SK-N-SH (cell line): ENCODE measurements at regions not wholly inside any gene's neighbourhood (a gene's known extent, or its start where the extent isn't known, plus 50 kb on each side); places are given as distances from the start of the nearest gene placed in this dataset.

ENCODE experiments used
- CTCF ChIA-PET: fragments of 300-600, 350-600 bp; formaldehyde crosslinking; extraction: SDS; loops from one replicate; lab custom pipeline; 2021; lab: Yijun Ruan, JAX
- POLR2A ChIA-PET: fragments of 350-600 bp; sonication (Branson Sonifier 250); formaldehyde crosslinking; extraction: SDS; loops from one replicate; lab custom pipeline; 2020; ENCODE audit warnings: antibody characterized with exemption, inconsistent platforms; lab: Yijun Ruan, JAX
- DNase-seq: peaks from one replicate; pipeline ENCODE4 v3.0.0; 2012
- H2AFZ ChIP-seq: fragments of 200-600 bp; sonication (generic); 2 replicates; pipeline ENCODE4 v1.8.1; 2016; ENCODE audit warnings: antibody characterized with exemption, mild to moderate bottlenecking, low read depth
- H3F3A ChIP-seq: fragments of 200-600 bp; sonication (generic); replicated peaks from 2 replicates; pipeline ENCODE3; 2016; ENCODE audit warnings: antibody characterized with exemption, mild to moderate bottlenecking; ENCODE audit not compliant: insufficient read depth
- H3K27ac ChIP-seq, 2 experiments: fragments of 200-500 bp in 1 of 2; fragments of 200-600 bp in 1 of 2; sonication (Bioruptor generic) in 1 of 2; sonication (generic), shearing (Covaris generic) in 1 of 2; 2 replicates each; pipeline versions ENCODE4 v1.5.1 to v1.6.1; 2014 to 2016; ENCODE audit warnings: low read depth in 2 of 2, inconsistent platforms in 1 of 2, low read length in 1 of 2, mild to moderate bottlenecking in 1 of 2, mixed read lengths in 1 of 2
- H3K27me3 ChIP-seq: fragments of 200-600 bp; sonication (generic), shearing (Covaris generic); 2 replicates; pipeline ENCODE4 v1.6.1; 2016; ENCODE audit warnings: mixed run types; ENCODE audit not compliant: insufficient read depth
- H3K36me3 ChIP-seq, 2 experiments: fragments of 200-500 bp in 1 of 2; fragments of 200-600 bp in 1 of 2; sonication (Bioruptor generic) in 1 of 2; sonication (generic) in 1 of 2; replicated peaks in 1 of 2; 2 replicates each; pipeline versions ENCODE3 to v1.5.1; 2014 to 2016; ENCODE audit warnings: low read length in 1 of 2, mild to moderate bottlenecking in 1 of 2; ENCODE audit not compliant: insufficient read depth in 2 of 2, control insufficient read depth in 1 of 2
- H3K4me1 ChIP-seq, 2 experiments: fragments of 200-500 bp in 1 of 2; fragments of 200-600 bp in 1 of 2; sonication (Bioruptor generic) in 1 of 2; sonication (generic), shearing (Covaris generic) in 1 of 2; 2 replicates each; pipeline versions ENCODE4 v1.5.1 to v1.6.1; 2014 to 2016; ENCODE audit warnings: low read depth in 1 of 2, low read length in 1 of 2, mixed run types in 1 of 2; ENCODE audit not compliant: insufficient read depth in 2 of 2, control insufficient read depth in 1 of 2
- H3K4me2 ChIP-seq: fragments of 200-600 bp; sonication (generic), shearing (Covaris generic); 2 replicates; pipeline ENCODE4 v1.6.1; 2017; ENCODE audit warnings: mixed run types
- H3K4me3 ChIP-seq, 2 experiments: fragments of 200-500 bp in 1 of 2; fragments of 200-600 bp in 1 of 2; sonication (Bioruptor generic) in 1 of 2; sonication (generic), shearing (Covaris generic) in 1 of 2; 2 replicates each; pipeline versions ENCODE4 v1.5.1 to v1.8.1; 2014 to 2016; ENCODE audit warnings: low read depth in 2 of 2, inconsistent platforms in 1 of 2, low read length in 1 of 2, mild to moderate bottlenecking in 1 of 2, mixed read lengths in 1 of 2, moderate library complexity in 1 of 2
- H3K79me2 ChIP-seq: fragments of 200-600 bp; sonication (generic); 2 replicates; pipeline ENCODE4 v1.8.1; 2017; ENCODE audit warnings: mild to moderate bottlenecking; ENCODE audit not compliant: insufficient read depth
- H3K9ac ChIP-seq: fragments of 200-600 bp; sonication (generic); 2 replicates; pipeline ENCODE4 v1.6.1; 2017; ENCODE audit warnings: mixed run types
- H3K9me2 ChIP-seq: fragments of 200-600 bp; sonication (generic); 2 replicates; pipeline ENCODE4 v1.6.1; 2017; ENCODE audit warnings: mixed run types
- H3K9me3 ChIP-seq: fragments of 200-600 bp; sonication (generic); 2 replicates; pipeline ENCODE4 v1.6.1; 2017; ENCODE audit warnings: mixed run types, mild to moderate bottlenecking, moderate library complexity
- H4K20me1 ChIP-seq: fragments of 200-600 bp; sonication (generic); 2 replicates; pipeline ENCODE4 v1.6.1; 2017; ENCODE audit warnings: mild to moderate bottlenecking, mixed run types; ENCODE audit not compliant: insufficient read depth
- EP300 ChIP-seq, 2 experiments: IDR thresholded peaks; 2 replicates each; pipeline versions ENCODE4 v1.4.0 to v1.6.1; 2012; ENCODE audit warnings: borderline replicate concordance in 1 of 2, low read depth in 1 of 2, low read length in 1 of 2
- EZH2phosphoT487 ChIP-seq: fragments of 200-600 bp; sonication (generic); IDR thresholded peaks from 2 replicates; pipeline ENCODE4 v1.6.1; 2017; ENCODE audit warnings: low read depth, mixed run types, mild to moderate bottlenecking, antibody characterized with exemption, moderate library complexity, borderline replicate concordance
- JUND ChIP-seq: IDR thresholded peaks from 2 replicates; pipeline ENCODE4 v1.4.0; 2012
- POLR2AphosphoS5 ChIP-seq: IDR thresholded peaks from 2 replicates; pipeline ENCODE4 v1.6.1; 2012; ENCODE audit warnings: low read depth, low read length
- SMC3 ChIP-seq: IDR thresholded peaks from 2 replicates; pipeline ENCODE4 v1.6.1; 2012; ENCODE audit warnings: low read depth, low read length, improper control_type of control experiment
- TAF1 ChIP-seq: IDR thresholded peaks from 2 replicates; pipeline ENCODE4 v1.6.1; 2012; ENCODE audit warnings: low read depth, mild to moderate bottlenecking, low read length, moderate library complexity, borderline replicate concordance
- TCF12 ChIP-seq: IDR thresholded peaks from 2 replicates; pipeline ENCODE4 v1.4.0; 2012
- WGBS: methylation state at CpG from one replicate; pipeline ENCODE4 v1.1.6; 2017; ENCODE audit warnings: low lambda C conversion rate; 5-methylcytosine and 5-hydroxymethylcytosine counted together
- TF ChIP-seq, protein P1 (sequence below): IDR thresholded peaks from 2 replicates; pipeline ENCODE4 v1.6.1; 2012; ENCODE audit warnings: mild to moderate bottlenecking, low read depth, low read length, moderate library complexity
- TF ChIP-seq, protein P2 (sequence below): IDR thresholded peaks from 2 replicates; pipeline ENCODE4; 2012
- TF ChIP-seq, protein P3 (sequence below): fragments of 150-350 bp; IDR thresholded peaks from 2 replicates; pipeline ENCODE4 v1.6.1; 2017; ENCODE audit warnings: antibody characterized with exemption, low read length, low read depth, borderline replicate concordance
- TF ChIP-seq, protein P4 (sequence below): IDR thresholded peaks from 2 replicates; pipeline ENCODE4 v1.4.0; 2012; ENCODE audit warnings: low read depth

DNA sequence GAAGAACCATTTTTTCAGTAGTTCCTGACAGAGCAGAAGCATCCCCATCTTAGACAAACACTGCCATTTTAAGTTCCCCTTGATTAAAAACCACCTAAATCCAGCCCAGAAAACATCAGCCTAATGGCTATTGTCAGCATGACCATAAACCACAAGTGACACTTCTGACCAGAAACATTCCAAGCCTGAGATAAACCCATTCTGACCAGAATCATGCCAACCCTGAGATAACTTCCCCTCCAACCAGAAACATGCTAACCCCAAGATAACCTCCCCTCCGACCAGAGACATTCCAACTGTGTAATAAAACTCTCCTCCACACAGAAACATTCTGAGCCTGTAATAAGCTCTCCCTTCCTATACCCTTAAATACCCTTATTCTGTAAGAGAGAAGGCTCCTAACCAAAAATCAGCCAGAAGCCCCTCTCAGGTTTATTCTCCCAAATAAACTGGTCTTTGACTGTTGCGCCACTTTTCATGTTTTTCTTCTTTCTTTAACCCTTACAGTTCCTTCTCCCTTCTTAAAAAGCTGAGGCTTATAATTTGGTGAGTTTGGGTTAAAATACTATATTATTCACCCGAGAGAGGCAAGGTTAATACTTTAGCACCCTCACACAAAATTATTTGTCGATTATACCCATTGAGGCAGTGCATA, 149.7 kb downstream of the HNMT start:
- TF ChIP-seq TAF1, result no peak
- TF ChIP-seq JUND, result no peak
- TF ChIP-seq EZH2phosphoT487, result no peak
- TF ChIP-seq EP300 (IDR thresholded peaks at IDR 0.05; ENCODE audit: borderline replicate concordance in 1 of 2, low read depth in 1 of 2, low read length in 1 of 2), result no peak
- WGBS, result 89% methylated on average over 4 of the region's 4 CpGs
- Histone ChIP-seq H2AFZ (no peak overlapping the region), H3K9ac (no peak overlapping the region), H3K27me3 (no peaks in the 10 kb centered on the region), H3K79me2 (no peaks in the 10 kb centered on the region), H3K36me3 (no peaks in the 10 kb centered on the region), H3K4me1 (no peaks in the 10 kb centered on the region), H3K9me2 (no peaks in the 10 kb centered on the region), H3K9me3 (no peaks in the 10 kb centered on the region), H3K4me2 (no peak overlapping the region), H4K20me1 (no peaks in the 10 kb centered on the region), H3K27ac (no peak overlapping the region), H3K4me3 (no peak overlapping the region), H3F3A (peaks cover 10% of the 10 kb centered on the region)
- CTCF ChIA-PET, result no interaction called here
- POLR2A ChIA-PET, result no interaction called here
- no peak for DNase-seq

DNA sequence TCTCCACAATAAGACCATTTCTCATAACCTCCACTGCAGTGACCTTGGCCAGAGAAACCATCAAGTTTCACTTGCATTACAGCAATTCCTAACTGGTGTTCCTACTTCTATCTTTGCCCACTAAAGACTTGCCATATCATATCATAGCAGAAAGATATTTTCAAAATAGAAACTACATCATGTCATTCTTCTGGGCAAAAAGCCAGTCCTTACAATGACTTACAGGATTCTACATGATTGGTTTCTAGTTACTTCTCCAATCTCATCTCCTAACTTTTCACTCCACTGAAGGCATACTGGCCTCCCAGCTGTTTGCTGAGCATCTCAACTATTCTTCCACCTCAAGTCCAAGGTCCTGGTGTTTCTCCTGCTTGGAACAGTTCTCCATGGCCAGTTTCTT, 151.4 kb downstream of the HNMT start:
- no peak for TF ChIP-seq SMC3
- TF ChIP-seq, protein P1, sequence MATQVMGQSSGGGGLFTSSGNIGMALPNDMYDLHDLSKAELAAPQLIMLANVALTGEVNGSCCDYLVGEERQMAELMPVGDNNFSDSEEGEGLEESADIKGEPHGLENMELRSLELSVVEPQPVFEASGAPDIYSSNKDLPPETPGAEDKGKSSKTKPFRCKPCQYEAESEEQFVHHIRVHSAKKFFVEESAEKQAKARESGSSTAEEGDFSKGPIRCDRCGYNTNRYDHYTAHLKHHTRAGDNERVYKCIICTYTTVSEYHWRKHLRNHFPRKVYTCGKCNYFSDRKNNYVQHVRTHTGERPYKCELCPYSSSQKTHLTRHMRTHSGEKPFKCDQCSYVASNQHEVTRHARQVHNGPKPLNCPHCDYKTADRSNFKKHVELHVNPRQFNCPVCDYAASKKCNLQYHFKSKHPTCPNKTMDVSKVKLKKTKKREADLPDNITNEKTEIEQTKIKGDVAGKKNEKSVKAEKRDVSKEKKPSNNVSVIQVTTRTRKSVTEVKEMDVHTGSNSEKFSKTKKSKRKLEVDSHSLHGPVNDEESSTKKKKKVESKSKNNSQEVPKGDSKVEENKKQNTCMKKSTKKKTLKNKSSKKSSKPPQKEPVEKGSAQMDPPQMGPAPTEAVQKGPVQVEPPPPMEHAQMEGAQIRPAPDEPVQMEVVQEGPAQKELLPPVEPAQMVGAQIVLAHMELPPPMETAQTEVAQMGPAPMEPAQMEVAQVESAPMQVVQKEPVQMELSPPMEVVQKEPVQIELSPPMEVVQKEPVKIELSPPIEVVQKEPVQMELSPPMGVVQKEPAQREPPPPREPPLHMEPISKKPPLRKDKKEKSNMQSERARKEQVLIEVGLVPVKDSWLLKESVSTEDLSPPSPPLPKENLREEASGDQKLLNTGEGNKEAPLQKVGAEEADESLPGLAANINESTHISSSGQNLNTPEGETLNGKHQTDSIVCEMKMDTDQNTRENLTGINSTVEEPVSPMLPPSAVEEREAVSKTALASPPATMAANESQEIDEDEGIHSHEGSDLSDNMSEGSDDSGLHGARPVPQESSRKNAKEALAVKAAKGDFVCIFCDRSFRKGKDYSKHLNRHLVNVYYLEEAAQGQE, result no peak
- no peak overlapping the region for H3K9ac ChIP-seq
- H3K27ac ChIP-seq, result no peak overlapping the region
- no peaks in the 10 kb centered on the region for H3K36me3 ChIP-seq
- no peaks in the 10 kb centered on the region for H3K79me2 ChIP-seq
- no peak for DNase-seq
- no peaks in the 10 kb centered on the region for H3K27me3 ChIP-seq
- H3K4me2 ChIP-seq, result no peak overlapping the region
- CTCF ChIA-PET, result no interaction called here
- H4K20me1 ChIP-seq, result no peaks in the 10 kb centered on the region
- peaks cover 10% of the 10 kb centered on the region for H3F3A ChIP-seq
- H3K4me1 ChIP-seq, result no peaks in the 10 kb centered on the region
- no peaks in the 10 kb centered on the region for H3K9me3 ChIP-seq
- H3K9me2 ChIP-seq, result no peaks in the 10 kb centered on the region
- H3K4me3 ChIP-seq, result no peak overlapping the region
- POLR2A ChIA-PET, result no interaction called here
- no peak overlapping the region for H2AFZ ChIP-seq

DNA sequence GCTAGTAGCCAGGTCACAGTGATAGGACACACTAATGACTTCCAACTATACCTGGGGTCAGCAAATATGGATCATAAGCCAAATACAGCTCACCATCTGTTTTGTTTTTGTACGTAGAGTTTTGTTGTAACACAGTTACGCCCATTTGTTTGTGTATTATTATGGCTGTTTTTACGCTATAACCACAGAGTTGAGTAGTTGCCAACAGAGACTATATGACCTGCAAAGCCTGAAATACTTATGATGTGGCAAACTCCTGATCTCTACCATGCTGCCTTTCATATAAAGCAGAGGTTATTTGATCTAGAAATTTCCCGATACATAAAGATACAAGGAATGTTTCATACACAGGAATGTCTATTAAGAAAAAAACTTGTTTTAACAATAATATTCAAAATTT, 152.2 kb downstream of the HNMT start:
- Histone ChIP-seq H2AFZ (no peak overlapping the region), H3K4me2 (no peak overlapping the region), H3K36me3 (no peaks in the 10 kb centered on the region), H3K9me2 (no peaks in the 10 kb centered on the region), H3K9ac (no peak overlapping the region), H3F3A (peaks cover 10% of the 10 kb centered on the region), H3K27me3 (no peaks in the 10 kb centered on the region), H3K79me2 (no peaks in the 10 kb centered on the region), H3K27ac (no peak overlapping the region), H3K4me3 (no peak overlapping the region), H4K20me1 (no peaks in the 10 kb centered on the region), H3K4me1 (no peaks in the 10 kb centered on the region), H3K9me3 (no peaks in the 10 kb centered on the region)
- ChIA-PET POLR2A (no interaction called here), CTCF (no interaction called here)
- WGBS, result 98% methylated on average over 4 of the region's 4 CpGs
- DNase-seq, result no peak
- TF ChIP-seq, protein P2, sequence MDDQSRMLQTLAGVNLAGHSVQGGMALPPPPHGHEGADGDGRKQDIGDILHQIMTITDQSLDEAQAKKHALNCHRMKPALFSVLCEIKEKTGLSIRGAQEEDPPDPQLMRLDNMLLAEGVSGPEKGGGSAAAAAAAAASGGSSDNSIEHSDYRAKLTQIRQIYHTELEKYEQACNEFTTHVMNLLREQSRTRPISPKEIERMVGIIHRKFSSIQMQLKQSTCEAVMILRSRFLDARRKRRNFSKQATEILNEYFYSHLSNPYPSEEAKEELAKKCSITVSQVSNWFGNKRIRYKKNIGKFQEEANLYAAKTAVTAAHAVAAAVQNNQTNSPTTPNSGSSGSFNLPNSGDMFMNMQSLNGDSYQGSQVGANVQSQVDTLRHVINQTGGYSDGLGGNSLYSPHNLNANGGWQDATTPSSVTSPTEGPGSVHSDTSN, result no peak
- TF ChIP-seq EZH2phosphoT487 (no peak), POLR2AphosphoS5 (no peak), TCF12 (no peak)
- TF ChIP-seq, protein P3, sequence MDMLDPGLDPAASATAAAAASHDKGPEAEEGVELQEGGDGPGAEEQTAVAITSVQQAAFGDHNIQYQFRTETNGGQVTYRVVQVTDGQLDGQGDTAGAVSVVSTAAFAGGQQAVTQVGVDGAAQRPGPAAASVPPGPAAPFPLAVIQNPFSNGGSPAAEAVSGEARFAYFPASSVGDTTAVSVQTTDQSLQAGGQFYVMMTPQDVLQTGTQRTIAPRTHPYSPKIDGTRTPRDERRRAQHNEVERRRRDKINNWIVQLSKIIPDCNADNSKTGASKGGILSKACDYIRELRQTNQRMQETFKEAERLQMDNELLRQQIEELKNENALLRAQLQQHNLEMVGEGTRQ, result no peak
- TF ChIP-seq, protein P4, sequence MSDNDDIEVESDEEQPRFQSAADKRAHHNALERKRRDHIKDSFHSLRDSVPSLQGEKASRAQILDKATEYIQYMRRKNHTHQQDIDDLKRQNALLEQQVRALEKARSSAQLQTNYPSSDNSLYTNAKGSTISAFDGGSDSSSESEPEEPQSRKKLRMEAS, result no peak
